Activated T-cell treated with anti-CD3 and anti-CD28 coated beads for 1 hour (primary cell): ENCODE measurements at regions not wholly inside any gene's neighbourhood (a gene's known extent, or its start where the extent isn't known, plus 50 kb on each side); places are given as distances from the start of the nearest gene placed in this dataset.

Experiments
- DNase-seq: peaks from one replicate; pipeline ENCODE4 v3.0.0-alpha.2; 2020; ENCODE audit warnings: low read depth

GRCh38 chr13:85537601-85538000, 261.6 kb downstream of the SLITRK6 start:
- no peak for DNase-seq

GRCh38 chr13:85536706-85537105, 262.5 kb downstream of the SLITRK6 start:
- no peak for DNase-seq

GRCh38 chr13:85535316-85536084, 263.7 kb downstream of the SLITRK6 start:
- DNase-seq: no peak

- no peak for DNase-seq
Measured at GRCh38 chr13:85533911-85534310, 265.3 kb downstream of the SLITRK6 start.

- DNase-seq: no peak
Measured at GRCh38 chr13:85529218-85529594, 270.0 kb downstream of the SLITRK6 start.

GRCh38 chr13:85528491-85529217, 270.6 kb downstream of the SLITRK6 start:
- DNase-seq: no peak

GRCh38 chr13:85527316-85527715, 271.9 kb downstream of the SLITRK6 start:
- no peak for DNase-seq

- no peak for DNase-seq
Measured at GRCh38 chr13:85525411-85525810, 273.8 kb downstream of the SLITRK6 start.

- no peak for DNase-seq
Measured at GRCh38 chr13:85521657-85522056, 277.6 kb downstream of the SLITRK6 start.

GRCh38 chr13:85520445-85520844, 278.8 kb downstream of the SLITRK6 start:
- no peak for DNase-seq

GRCh38 chr13:85519363-85519762, 279.9 kb downstream of the SLITRK6 start:
- DNase-seq: no peak

GRCh38 chr13:85512421-85512820, 286.8 kb downstream of the SLITRK6 start:
- DNase-seq: no peak

- DNase-seq: no peak
Measured at GRCh38 chr13:85509512-85509911, 289.7 kb downstream of the SLITRK6 start.

- DNase-seq: no peak
Measured at GRCh38 chr13:85508683-85509329, 290.4 kb downstream of the SLITRK6 start.

GRCh38 chr13:85503797-85504196, 295.4 kb downstream of the SLITRK6 start:
- no peak for DNase-seq

- DNase-seq: no peak
Measured at GRCh38 chr13:85501616-85502015, 297.6 kb downstream of the SLITRK6 start.

GRCh38 chr13:85500696-85501256, 298.4 kb downstream of the SLITRK6 start:
- no peak for DNase-seq

- no peak for DNase-seq
Measured at GRCh38 chr13:85498774-85499173, 300.4 kb downstream of the SLITRK6 start.

GRCh38 chr13:85497652-85498051, 301.6 kb downstream of the SLITRK6 start:
- DNase-seq: no peak

- no peak for DNase-seq
Measured at GRCh38 chr13:85492283-85492682, 306.9 kb downstream of the SLITRK6 start.

- DNase-seq: no peak
Measured at GRCh38 chr13:85486663-85487062, 312.6 kb downstream of the SLITRK6 start.

GRCh38 chr13:85473144-85473543, 326.1 kb downstream of the SLITRK6 start:
- DNase-seq: no peak

GRCh38 chr13:85469320-85469719, 329.9 kb downstream of the SLITRK6 start:
- no peak for DNase-seq
